IPS DF 19.7 (cell line): ENCODE measurements at regions not wholly inside any gene's neighbourhood (a gene's known extent, or its start where the extent isn't known, plus 50 kb on each side); places are given as distances from the start of the nearest gene placed in this dataset.
A peak's percentile ranks its signal among the peaks of the same experiment; 100 is the strongest.
"Not testable (repeated sequence)": the region's sequence is repeated elsewhere in the genome, so short reads cannot be mapped to it uniquely, and the experiment has no call there.

Experiments
- DNase-seq: peaks from one replicate; pipeline ENCODE4 v3.0.0-alpha.2; 2013; ENCODE audit warnings: low read depth, low spot score

- DNase-seq, result no peak
Observed at GRCh38 chr5:143533978-143534760, 130.7 kb upstream of the NR3C1 start.

GRCh38 chr5:143533475-143533874, 130.0 kb upstream of the NR3C1 start:
- DNase-seq, result no peak

- no peak for DNase-seq
Observed at GRCh38 chr5:143527808-143528207, 124.3 kb upstream of the NR3C1 start.

GRCh38 chr5:143525176-143525575, 121.7 kb upstream of the NR3C1 start:
- no peak for DNase-seq

GRCh38 chr5:143524338-143524945, 121.0 kb upstream of the NR3C1 start:
- DNase-seq, result no peak

GRCh38 chr5:143521846-143522400, 118.4 kb upstream of the NR3C1 start:
- no peak for DNase-seq

- DNase-seq, result no peak
Observed at GRCh38 chr5:143521141-143521540, 117.7 kb upstream of the NR3C1 start.

- DNase-seq, result not testable (repeated sequence)
Observed at GRCh38 chr5:143519215-143519614, 115.7 kb upstream of the NR3C1 start.

- DNase-seq, result not testable (repeated sequence)
Observed at GRCh38 chr5:143517824-143518223, 114.3 kb upstream of the NR3C1 start.

- DNase-seq, result no peak
Observed at GRCh38 chr5:143516249-143516648, 112.8 kb upstream of the NR3C1 start.

- DNase-seq, result no peak
Observed at GRCh38 chr5:143515829-143516228, 112.3 kb upstream of the NR3C1 start.

- no peak for DNase-seq
Observed at GRCh38 chr5:143514616-143515335, 111.3 kb upstream of the NR3C1 start.

- no peak for DNase-seq
Observed at GRCh38 chr5:143513720-143514119, 110.2 kb upstream of the NR3C1 start.

GRCh38 chr5:143511736-143512135, 108.2 kb upstream of the NR3C1 start:
- no peak for DNase-seq

GRCh38 chr5:143509758-143510221, 106.3 kb upstream of the NR3C1 start:
- no peak for DNase-seq

- no peak for DNase-seq
Observed at GRCh38 chr5:143506836-143507552, 103.5 kb upstream of the NR3C1 start.

- no peak for DNase-seq
Observed at GRCh38 chr5:143505934-143506333, 102.4 kb upstream of the NR3C1 start.

GRCh38 chr5:143505354-143505753, 101.9 kb upstream of the NR3C1 start:
- no peak for DNase-seq

- no peak for DNase-seq
Observed at GRCh38 chr5:143501310-143502044, 98.0 kb upstream of the NR3C1 start.

- peak; percentile 12 for DNase-seq
Observed at GRCh38 chr5:143499480-143500114, 96.1 kb upstream of the NR3C1 start.
